ENCODE measurements at regions not wholly inside any gene's neighbourhood (a gene's known extent, or its start where the extent isn't known, plus 50 kb on each side); places are given as distances from the start of the nearest gene placed in this dataset.

- TF ChIP-seq CTCF (IDR thresholded peaks at IDR 0.05) (no peak), POLR2A (IDR thresholded peaks at IDR 0.05) (no peak), POLR2AphosphoS5 (IDR thresholded peaks at IDR 0.05) (no peak), EP300 (IDR thresholded peaks at IDR 0.05) (no peak)
Observed at GRCh38 chr5:23963449-23963848, 456.0 kb downstream of the PRDM9 start.
